ENCODE measurements at regions not wholly inside any gene's neighbourhood (a gene's known extent, or its start where the extent isn't known, plus 50 kb on each side); places are given as distances from the start of the nearest gene placed in this dataset.

- CTCF ChIA-PET = interaction anchor here (1.1 kb wide), 1 partner anchor 608 kb away, joined by 3 read pairs; no protein-coding TSS in a partner anchor
- in situ Hi-C loops (cut with MboI) = loop anchor here (25.0 kb wide), 2 partner anchors 613 to 863 kb away; partner anchors contain the start of gene USP25
Measured at GRCh38 chr21:14874379-14874778, 190.4 kb downstream of the NRIP1 start.

GRCh38 chr21:14871861-14872260, 192.9 kb downstream of the NRIP1 start:
- H3K4me3 ChIP-seq = no peak overlapping the region
- no peak for DNase-seq (ENCODE audit: low read depth, low spot score)
- no peak overlapping the region for H3K27ac ChIP-seq (ENCODE audit: control insufficient read depth, insufficient read depth)
- FAIRE-seq = no peak
- no peaks in the 10 kb centered on the region for H3K79me2 ChIP-seq (ENCODE audit: control insufficient read depth, insufficient read depth, low read length)
- POLR2A ChIA-PET = no interaction called here
- H4K20me1 ChIP-seq (ENCODE audit: control insufficient read depth, insufficient read depth) = no peaks in the 10 kb centered on the region
- no peaks in the 10 kb centered on the region for H3K27me3 ChIP-seq (replicated peaks in 1 of 2; ENCODE audit: control insufficient read depth in 2 of 2, insufficient read depth in 2 of 2, low read length in 1 of 2)
- WGBS (ENCODE audit: insufficient coverage, insufficient replicate concordance, low lambda C conversion rate, missing lambda C conversion rate) = 99% methylated on average over 3 of the region's 4 CpGs
- CTCF ChIA-PET = interaction anchor here (0.5 to 1.2 kb wide), 2 partner anchors 64 to 270 kb away, joined by 3 read pairs; no protein-coding TSS in a partner anchor
- H3K4me1 ChIP-seq (ENCODE audit: control insufficient read depth, insufficient read depth, low read length) = peaks cover 35% of the 10 kb centered on the region
- SMC1A ChIA-PET (ENCODE audit: uncharacterized antibody, unreplicated experiment) = no interaction called here
- TF ChIP-seq TBL1XR1 (IDR thresholded peaks at IDR 0.05; ENCODE audit: low read depth, low read length) (no peak), CBX3 (IDR thresholded peaks at IDR 0.05; ENCODE audit: borderline replicate concordance, low read depth) (no peak)
- RAD21 ChIA-PET (ENCODE audit: unreplicated experiment) = no interaction called here
- H2AFZ ChIP-seq (ENCODE audit: control insufficient read depth, low read depth, low read length) = no peak overlapping the region
- no peaks in the 10 kb centered on the region for H3K9me3 ChIP-seq (replicated peaks; ENCODE audit: control insufficient read depth, insufficient read depth, low read length)
- in situ Hi-C loops (cut with MboI) = loop anchor here (25.0 kb wide), 2 partner anchors 615 to 865 kb away; partner anchors contain the start of gene USP25
- no peak overlapping the region for H3K9ac ChIP-seq (ENCODE audit: control insufficient read depth, insufficient read depth, low read length)
- no peaks in the 10 kb centered on the region for H3K36me3 ChIP-seq (ENCODE audit: control insufficient read depth in 2 of 2, insufficient read depth in 2 of 2, low read length in 1 of 2)
- intact Hi-C loops (cut with micrococcal nuclease; ENCODE audit: unreplicated experiment) = loop anchor here (10.0 kb wide), 1 partner anchor 327 kb away; the partner anchor contains the start of gene SAMSN1
- BruUV-seq (replicated peaks) = no TSS peak
- H3K4me2 ChIP-seq (ENCODE audit: control insufficient read depth, insufficient read depth) = no peak overlapping the region
- no peak for ATAC-seq

More at GRCh38 chr21:14874379-14874778, 190.4 kb downstream of the NRIP1 start:
- intact Hi-C loops (cut with micrococcal nuclease; ENCODE audit: unreplicated experiment) = loop anchor here (10.0 kb wide), 1 partner anchor 330 kb away; the partner anchor contains the start of gene SAMSN1
- Histone ChIP-seq H3K9me3 (replicated peaks; ENCODE audit: control insufficient read depth, insufficient read depth, low read length) (no peaks in the 10 kb centered on the region), H2AFZ (ENCODE audit: control insufficient read depth, low read depth, low read length) (no peak overlapping the region), H3K4me3 (no peak overlapping the region), H3K36me3 (ENCODE audit: control insufficient read depth in 2 of 2, insufficient read depth in 2 of 2, low read length in 1 of 2) (no peaks in the 10 kb centered on the region), H3K4me1 (ENCODE audit: control insufficient read depth, insufficient read depth, low read length) (peaks cover 46% of the 10 kb centered on the region), H4K20me1 (ENCODE audit: control insufficient read depth, insufficient read depth) (no peaks in the 10 kb centered on the region), H3K79me2 (ENCODE audit: control insufficient read depth, insufficient read depth, low read length) (no peaks in the 10 kb centered on the region), H3K4me2 (ENCODE audit: control insufficient read depth, insufficient read depth) (no peak overlapping the region), H3K27ac (ENCODE audit: control insufficient read depth, insufficient read depth) (no peak overlapping the region), H3K9ac (ENCODE audit: control insufficient read depth, insufficient read depth, low read length) (no peak overlapping the region), H3K27me3 (replicated peaks in 1 of 2; ENCODE audit: control insufficient read depth in 2 of 2, insufficient read depth in 2 of 2, low read length in 1 of 2) (no peaks in the 10 kb centered on the region)
- SMC1A ChIA-PET (ENCODE audit: uncharacterized antibody, unreplicated experiment) = interaction anchor here (1.0 to 1.5 kb wide), 6 partner anchors 10 to 329 kb away, joined by 3 to 7 read pairs (median 3); no protein-coding TSS in a partner anchor
- POLR2A ChIA-PET = no interaction called here
- ATAC-seq = no peak
- no TSS peak for BruUV-seq (replicated peaks)
- no peak for DNase-seq (ENCODE audit: low read depth, low spot score)
- no peak for TF ChIP-seq JUND (IDR thresholded peaks at IDR 0.05; ENCODE audit: low read depth, low read length)
- RAD21 ChIA-PET (ENCODE audit: unreplicated experiment) = interaction anchor here (0.7 to 1.2 kb wide), 2 partner anchors 12 to 179 kb away, joined by 3 read pairs; no protein-coding TSS in a partner anchor
- no peak for FAIRE-seq
